A673 (cell line): ENCODE measurements at regions not wholly inside any gene's neighbourhood (a gene's known extent, or its start where the extent isn't known, plus 50 kb on each side); places are given as distances from the start of the nearest gene placed in this dataset.

Experiments
- BruUV-seq: library from RNA; stranded (reverse); fragments of 400-500 nt; replicated peaks from 2 replicates; lab custom pipeline; 2021; lab: Mats Ljungman, UMichigan
- CTCF ChIA-PET: fragments of 300-600 bp; sonication (Branson Sonifier 250); formaldehyde crosslinking; loops from one replicate; lab custom pipeline; 2022; ENCODE audit warnings: antibody characterized with exemption; lab: Charles Lee
- POLR2A ChIA-PET: fragments of 300-600 bp; sonication (Branson Sonifier 250); formaldehyde crosslinking; loops from one replicate; lab custom pipeline; 2022; ENCODE audit warnings: antibody characterized with exemption; ENCODE audit not compliant: low non-redundant PET; lab: Charles Lee
- DNase-seq: peaks from one replicate; pipeline ENCODE4 v3.0.0-alpha.2; 2015; ENCODE audit warnings: low spot score
- H3K27ac ChIP-seq: fragments of 200-600 bp; sonication (generic); 2 replicates; pipeline ENCODE4 v1.5.1; 2016; ENCODE audit warnings: mixed run types, low read depth, mild to moderate bottlenecking, mixed read lengths, antibody characterized with exemption, low read length; ENCODE audit not compliant: poor library complexity, severe bottlenecking
- H3K27me3 ChIP-seq: fragments of 200-600 bp; sonication (generic); replicated peaks from 2 replicates; pipeline ENCODE4 v1.6.1; 2017; ENCODE audit warnings: mixed run types, low read depth, mild to moderate bottlenecking, mixed read lengths, antibody characterized with exemption, low read length; ENCODE audit not compliant: insufficient read depth, poor library complexity
- H3K36me3 ChIP-seq: fragments of 200-600 bp; sonication (generic); 2 replicates; pipeline ENCODE4 v1.6.1; 2016; ENCODE audit warnings: mixed run types, mild to moderate bottlenecking, mixed read lengths, antibody characterized with exemption, low read length; ENCODE audit not compliant: insufficient read depth, poor library complexity, severe bottlenecking
- H3K4me1 ChIP-seq: fragments of 200-600 bp; sonication (generic); 2 replicates; pipeline ENCODE4 v1.6.1; 2017; ENCODE audit warnings: mixed run types, mild to moderate bottlenecking, mixed read lengths, antibody characterized with exemption, low read length; ENCODE audit not compliant: insufficient read depth, poor library complexity, severe bottlenecking
- H3K4me3 ChIP-seq: fragments of 200-600 bp; sonication (generic); 2 replicates; pipeline ENCODE4 v1.5.1; 2016; ENCODE audit warnings: low read depth, mixed run types, mild to moderate bottlenecking, mixed read lengths, low read length; ENCODE audit not compliant: poor library complexity, severe bottlenecking
- H3K9me3 ChIP-seq: fragments of 200-600 bp; sonication (generic); 2 replicates; pipeline ENCODE4 v1.6.1; 2016; ENCODE audit warnings: mixed run types, low read depth, mild to moderate bottlenecking, mixed read lengths, antibody characterized with exemption, low read length; ENCODE audit not compliant: poor library complexity, severe bottlenecking
- CTCF ChIP-seq: fragments of 300-800, 200-600 bp; sonication (generic); conservative IDR thresholded peaks from 2 replicates; pipeline ENCODE4 v1.5.1; 2017; ENCODE audit warnings: low read depth, mild to moderate bottlenecking, antibody characterized with exemption, low read length, moderate library complexity, mixed read lengths
- EZH2 ChIP-seq: fragments of 200-600 bp; sonication (generic); IDR thresholded peaks from 2 replicates; pipeline ENCODE4 v1.6.1; 2017; ENCODE audit warnings: borderline replicate concordance, low read depth, mild to moderate bottlenecking, mixed read lengths, antibody characterized with exemption, low read length; ENCODE audit not compliant: poor library complexity, severe bottlenecking
- intact Hi-C: fragments of 100-400 bp; cut with micrococcal nuclease; formaldehyde crosslinking; loops from one replicate; pipeline ENCODE4 v1.10.0; 2022; ENCODE audit not compliant: unreplicated experiment

- H3K36me3 ChIP-seq = no peaks in the 10 kb centered on the region
- DNase-seq = no peak
- ChIA-PET POLR2A (no interaction called here), CTCF (no interaction called here)
- H3K4me3 ChIP-seq = no peak overlapping the region
- TF ChIP-seq CTCF = no peak
- no peak for TF ChIP-seq EZH2
- no peaks in the 10 kb centered on the region for H3K4me1 ChIP-seq
- intact Hi-C loops = no loop called here
- H3K27ac ChIP-seq = no peak overlapping the region
- BruUV-seq = no TSS peak
- no peaks in the 10 kb centered on the region for H3K27me3 ChIP-seq
- H3K9me3 ChIP-seq = no peaks in the 10 kb centered on the region
Measured at GRCh38 chr11:92475819-92476218, 251.2 kb downstream of the FAT3 start.

- ChIA-PET POLR2A (no interaction called here), CTCF (no interaction called here)
- H3K4me3 ChIP-seq = no peak overlapping the region
- no TSS peak for BruUV-seq
- intact Hi-C loops = no loop called here
- H3K27ac ChIP-seq = no peak overlapping the region
- no peak for TF ChIP-seq CTCF
- TF ChIP-seq EZH2 = no peak
- no peaks in the 10 kb centered on the region for H3K9me3 ChIP-seq
- H3K27me3 ChIP-seq = no peaks in the 10 kb centered on the region
- no peaks in the 10 kb centered on the region for H3K36me3 ChIP-seq
- DNase-seq = no peak
- no peaks in the 10 kb centered on the region for H3K4me1 ChIP-seq
Measured at GRCh38 chr11:92477686-92478085, 253.1 kb downstream of the FAT3 start.

GRCh38 chr11:92480499-92480898 is 255.9 kb downstream of the FAT3 start:
- ChIA-PET CTCF (no interaction called here), POLR2A (no interaction called here)
- Histone ChIP-seq H3K36me3 (no peaks in the 10 kb centered on the region), H3K27me3 (no peaks in the 10 kb centered on the region), H3K4me3 (no peak overlapping the region), H3K27ac (no peak overlapping the region), H3K4me1 (no peaks in the 10 kb centered on the region), H3K9me3 (no peaks in the 10 kb centered on the region)
- no peak for DNase-seq
- BruUV-seq = no TSS peak
- intact Hi-C loops = no loop called here
- TF ChIP-seq CTCF (no peak), EZH2 (no peak)
